Lung (tissue), 11 donors: ENCODE measurements at regions not wholly inside any gene's neighbourhood (a gene's known extent, or its start where the extent isn't known, plus 50 kb on each side); places are given as distances from the start of the nearest gene placed in this dataset.

ENCODE experiments used
- ATAC-seq: fragments of 200-7000 bp; cut with Tn5 transposase; one replicate; pipeline ENCODE4 v1.9.1; 2020; ENCODE audit warnings: moderate number of reproducible peaks; ENCODE audit not compliant: insufficient read depth, low FRiP score
- DNase-seq, 3 donors: peaks; one replicate each; pipeline ENCODE4 v3.0.0-alpha.2; 2013 to 2017
- H3K27ac ChIP-seq, 2 donors: one replicate each; pipeline ENCODE4 v1.5.1; 2013; ENCODE audit warnings: mild to moderate bottlenecking in 2 of 2, moderate library complexity in 2 of 2, control low read depth in 1 of 2, inconsistent platforms in 1 of 2, low read depth in 1 of 2, low read length in 1 of 2
- H3K27me3 ChIP-seq, 3 donors: one replicate each; pipeline ENCODE4 v1.5.1; 2013; ENCODE audit warnings: low read length in 2 of 3; ENCODE audit not compliant: control insufficient read depth in 3 of 3, insufficient read depth in 3 of 3
- H3K36me3 ChIP-seq, 4 donors: one replicate each; pipeline ENCODE4 v1.5.1; 2013; ENCODE audit warnings: low read length in 4 of 4, mild to moderate bottlenecking in 1 of 4, moderate library complexity in 1 of 4; ENCODE audit not compliant: control insufficient read depth in 4 of 4, insufficient read depth in 4 of 4
- H3K4me1 ChIP-seq, 5 donors: one replicate each; pipeline ENCODE4 v1.5.1; 2013; ENCODE audit warnings: low read length in 5 of 5, mild to moderate bottlenecking in 2 of 5, moderate library complexity in 1 of 5; ENCODE audit not compliant: control insufficient read depth in 5 of 5, insufficient read depth in 5 of 5
- H3K4me3 ChIP-seq: one replicate; pipeline ENCODE4 v1.5.1; 2013; ENCODE audit warnings: mild to moderate bottlenecking, control low read depth, moderate library complexity
- H3K9ac ChIP-seq, 2 donors: one replicate each; pipeline ENCODE4 v1.5.1; 2013; ENCODE audit warnings: low read length in 2 of 2, control low read depth in 1 of 2; ENCODE audit not compliant: insufficient read depth in 1 of 2
- H3K9me3 ChIP-seq, 4 donors: one replicate each; pipeline ENCODE4 v1.5.1; 2013; ENCODE audit warnings: low read length in 3 of 4, mild to moderate bottlenecking in 1 of 4, moderate library complexity in 1 of 4; ENCODE audit not compliant: control insufficient read depth in 4 of 4, insufficient read depth in 3 of 4
- WGBS, 2 donors: extraction: QIAGEN DNeasy Blood & Tissue Kit; methylation state at CpG; one replicate each; pipeline ENCODE4 v1.1.7; 2013; 5-methylcytosine and 5-hydroxymethylcytosine counted together
- TF ChIP-seq, protein P1 (sequence below): IDR thresholded peaks from 2 replicates; pipeline ENCODE4 v1.5.1; 2012; ENCODE audit warnings: mild to moderate bottlenecking; ENCODE audit errors: control extremely low read depth, extremely low read depth
- donor health status: control.
- donor health status: control.
- donor health status: Bipolar disorder and iron deficiency.
- donor health status: healthy.
- donor health status: DM: yes; HTN: yes; CAD: no.

- Histone ChIP-seq H3K27me3 (no peaks in the 10 kb centered on the region), H3K36me3 (no peaks in the 10 kb centered on the region), H3K4me3 (no peak overlapping the region), H3K4me1 (no peaks in the 10 kb centered on the region), H3K9me3 (peaks cover 0 to 4% (median under 1%) of the 10 kb centered on the region in 4 donors), H3K27ac (no peak overlapping the region), H3K9ac (no peak overlapping the region)
- DNase-seq (no peak), ATAC-seq (no peak)
- TF ChIP-seq, protein P1, sequence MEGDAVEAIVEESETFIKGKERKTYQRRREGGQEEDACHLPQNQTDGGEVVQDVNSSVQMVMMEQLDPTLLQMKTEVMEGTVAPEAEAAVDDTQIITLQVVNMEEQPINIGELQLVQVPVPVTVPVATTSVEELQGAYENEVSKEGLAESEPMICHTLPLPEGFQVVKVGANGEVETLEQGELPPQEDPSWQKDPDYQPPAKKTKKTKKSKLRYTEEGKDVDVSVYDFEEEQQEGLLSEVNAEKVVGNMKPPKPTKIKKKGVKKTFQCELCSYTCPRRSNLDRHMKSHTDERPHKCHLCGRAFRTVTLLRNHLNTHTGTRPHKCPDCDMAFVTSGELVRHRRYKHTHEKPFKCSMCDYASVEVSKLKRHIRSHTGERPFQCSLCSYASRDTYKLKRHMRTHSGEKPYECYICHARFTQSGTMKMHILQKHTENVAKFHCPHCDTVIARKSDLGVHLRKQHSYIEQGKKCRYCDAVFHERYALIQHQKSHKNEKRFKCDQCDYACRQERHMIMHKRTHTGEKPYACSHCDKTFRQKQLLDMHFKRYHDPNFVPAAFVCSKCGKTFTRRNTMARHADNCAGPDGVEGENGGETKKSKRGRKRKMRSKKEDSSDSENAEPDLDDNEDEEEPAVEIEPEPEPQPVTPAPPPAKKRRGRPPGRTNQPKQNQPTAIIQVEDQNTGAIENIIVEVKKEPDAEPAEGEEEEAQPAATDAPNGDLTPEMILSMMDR: no peak
- WGBS, 2 donors: 93 to 95% methylated on average over 5 of the region's 5 CpGs
These were observed 138.4 kb upstream of the NAALADL2 start for GRCh38 chr3:174720717-174721116.

GRCh38 chr3:174725303-174725702 is 133.8 kb upstream of the NAALADL2 start:
- H3K27ac ChIP-seq: no peak overlapping the region
- ATAC-seq (no peak), DNase-seq (no peak)
- peaks cover 0 to 4% (median under 1%) of the 10 kb centered on the region in 4 donors for H3K9me3 ChIP-seq
- H3K36me3 ChIP-seq: no peaks in the 10 kb centered on the region
- TF ChIP-seq, protein P1: no peak
- H3K9ac ChIP-seq: no peak overlapping the region
- no peak overlapping the region for H3K4me3 ChIP-seq
- H3K4me1 ChIP-seq: no peaks in the 10 kb centered on the region
- 91 to 96% methylated on average over 3 of the region's 3 CpGs for WGBS, 2 donors
- H3K27me3 ChIP-seq: no peaks in the 10 kb centered on the region

DNA sequence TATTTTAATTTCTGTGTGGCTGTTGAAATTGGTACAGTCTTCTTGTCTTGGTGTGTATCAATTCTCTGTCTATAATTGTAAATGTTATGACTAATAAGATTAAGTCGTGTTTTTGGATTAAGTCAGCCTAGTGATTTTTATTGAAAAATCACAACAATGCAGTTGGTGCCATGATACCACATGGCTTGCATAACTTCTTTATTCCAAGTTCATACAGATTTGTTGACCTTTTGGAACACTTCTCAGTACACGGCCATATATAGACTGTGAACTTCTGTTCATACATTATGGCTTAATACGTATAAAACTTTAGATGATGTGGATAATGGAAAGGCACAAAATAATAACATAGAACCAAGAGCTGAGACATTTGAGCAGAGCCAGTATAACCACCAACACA is 121.2 kb upstream of the NAALADL2 start:
- Histone ChIP-seq H3K36me3 (no peaks in the 10 kb centered on the region), H3K9me3 (peaks cover 0 to 14% (median 3%) of the 10 kb centered on the region in 4 donors), H3K27me3 (no peaks in the 10 kb centered on the region), H3K9ac (no peak overlapping the region), H3K27ac (no peak overlapping the region), H3K4me1 (no peaks in the 10 kb centered on the region), H3K4me3 (no peak overlapping the region)
- ATAC-seq (no peak), DNase-seq (no peak)
- 89 to 93% methylated on average over 3 of the region's 3 CpGs for WGBS, 2 donors
- TF ChIP-seq, protein P1: no peak

GRCh38 chr3:174749143-174749542 is 110.0 kb upstream of the NAALADL2 start:
- ATAC-seq (no peak), DNase-seq (no peak)
- Histone ChIP-seq H3K9ac (no peak overlapping the region), H3K27ac (no peak overlapping the region), H3K4me1 (no peaks in the 10 kb centered on the region), H3K9me3 (peaks cover 0 to 4% (median 2%) of the 10 kb centered on the region in 4 donors), H3K27me3 (no peaks in the 10 kb centered on the region), H3K36me3 (no peaks in the 10 kb centered on the region), H3K4me3 (no peak overlapping the region)
- WGBS, 2 donors: 83 to 89% methylated on average over 2 of the region's 2 CpGs
- TF ChIP-seq, protein P1: no peak
